Fibroblast of skin of back (primary cell): ENCODE measurements at regions not wholly inside any gene's neighbourhood (a gene's known extent, or its start where the extent isn't known, plus 50 kb on each side); places are given as distances from the start of the nearest gene placed in this dataset.
A peak's percentile ranks its signal among the peaks of the same experiment; 100 is the strongest.

Experiments used
- DNase-seq: peaks from one replicate; pipeline ENCODE4 v3.0.0-alpha.2; 2013

DNA sequence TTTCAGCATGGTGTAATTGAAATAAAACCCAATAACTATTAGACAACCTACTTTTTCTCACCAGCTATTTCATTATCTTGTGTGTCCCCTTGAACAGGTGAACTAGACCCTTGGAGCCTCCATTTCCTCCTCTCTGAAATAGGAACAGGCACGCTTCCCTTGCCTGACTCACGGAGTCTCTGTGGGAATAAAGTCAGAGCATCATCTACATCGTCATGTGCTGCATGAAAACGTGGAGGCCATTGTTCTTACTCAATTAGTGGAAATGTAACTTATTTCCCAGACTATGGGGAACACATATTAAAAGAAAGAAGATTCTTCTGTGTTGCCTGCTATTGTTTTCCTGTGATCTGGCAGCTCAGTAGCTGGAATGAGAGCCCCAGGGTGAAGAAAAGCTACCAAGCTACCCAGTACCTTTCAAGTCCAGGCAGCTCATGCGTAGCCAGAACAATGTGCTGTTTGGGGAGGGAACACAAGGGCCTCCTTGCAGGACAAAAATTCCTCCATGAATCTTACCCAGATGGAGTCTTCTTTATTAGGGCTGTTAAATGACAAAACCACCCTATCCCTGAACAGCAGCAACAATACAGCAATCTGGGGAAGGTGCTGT lies 59.8 kb downstream of the SOX11 start:
- no peak for DNase-seq

DNA sequence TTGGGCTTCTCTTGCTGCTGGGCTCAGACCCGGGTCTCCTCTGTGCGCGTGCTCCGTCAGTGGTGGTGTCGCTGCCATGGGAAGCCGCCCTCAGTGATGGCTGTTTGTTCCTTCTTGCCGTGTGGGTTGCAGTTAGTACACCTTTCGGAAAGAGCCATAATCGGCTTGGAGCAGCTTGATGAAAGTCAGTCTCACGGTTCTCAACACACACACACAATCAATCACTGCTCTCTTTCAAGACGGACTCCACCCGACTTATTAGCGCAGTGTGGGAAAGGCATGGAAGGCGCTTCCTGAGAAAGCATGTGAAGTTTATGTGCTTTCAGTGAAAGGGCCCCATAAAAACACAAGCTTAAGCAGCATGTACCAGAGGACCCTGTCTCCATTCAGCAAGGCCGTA lies 64.1 kb downstream of the SOX11 start:
- no peak for DNase-seq

DNA sequence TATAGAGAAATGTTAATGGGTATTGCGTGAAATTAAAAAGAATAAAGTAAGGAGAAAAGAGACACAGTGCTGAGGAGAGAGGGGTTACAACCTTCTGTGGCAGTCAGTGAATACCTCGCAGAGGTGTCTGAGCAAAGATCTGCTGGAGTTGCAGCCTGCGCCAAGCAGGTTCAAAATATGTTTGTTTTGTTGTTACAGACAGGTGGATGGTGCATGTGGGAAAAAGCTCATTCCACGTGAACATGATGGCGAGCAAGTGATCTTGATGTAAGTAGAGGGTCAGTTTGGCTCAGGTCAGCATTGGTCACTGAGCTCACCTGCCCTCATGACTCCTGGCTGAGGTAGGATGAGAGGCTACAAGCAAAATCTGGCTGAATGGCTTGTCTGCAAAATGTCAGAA lies 66.2 kb downstream of the SOX11 start:
- no peak for DNase-seq

DNA sequence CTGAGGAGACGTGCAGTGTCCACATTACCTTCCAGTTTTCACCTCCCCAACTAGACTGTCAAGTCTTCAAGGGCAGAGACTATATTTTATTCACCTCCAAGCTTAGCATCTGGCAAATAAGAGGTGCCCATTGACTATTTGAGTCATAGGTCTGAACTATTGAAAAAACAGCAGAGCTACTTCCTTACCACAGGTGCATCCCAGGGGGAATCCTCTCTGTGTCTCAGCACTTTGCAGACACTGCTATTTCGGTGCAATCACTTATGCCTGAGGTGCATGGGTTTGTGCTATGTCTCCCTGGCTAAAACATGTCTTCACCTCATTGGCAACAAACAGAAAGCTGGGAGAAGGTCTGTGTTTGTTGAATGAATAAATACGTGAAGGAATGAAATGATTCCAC lies 67.8 kb downstream of the SOX11 start:
- DNase-seq: no peak

DNA sequence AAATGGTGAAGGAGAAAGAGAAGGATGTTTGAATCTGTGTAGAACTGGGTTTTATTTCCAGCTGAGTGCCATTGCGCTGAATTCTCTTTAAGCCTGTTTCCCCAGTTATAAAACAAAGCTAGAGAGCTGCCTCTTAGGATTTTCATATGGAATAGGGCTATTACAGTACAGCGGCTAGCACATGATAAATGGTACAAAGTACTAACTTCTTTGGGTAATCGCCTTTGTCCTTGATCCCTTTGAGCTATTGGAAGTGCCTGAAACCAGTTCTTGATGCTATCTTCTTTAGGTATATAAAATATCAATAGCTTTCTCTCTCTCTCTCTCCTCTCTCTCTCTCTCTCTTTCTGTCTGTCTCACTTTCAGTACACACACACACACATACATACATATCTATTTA lies 71.3 kb downstream of the SOX11 start:
- no peak for DNase-seq

DNA sequence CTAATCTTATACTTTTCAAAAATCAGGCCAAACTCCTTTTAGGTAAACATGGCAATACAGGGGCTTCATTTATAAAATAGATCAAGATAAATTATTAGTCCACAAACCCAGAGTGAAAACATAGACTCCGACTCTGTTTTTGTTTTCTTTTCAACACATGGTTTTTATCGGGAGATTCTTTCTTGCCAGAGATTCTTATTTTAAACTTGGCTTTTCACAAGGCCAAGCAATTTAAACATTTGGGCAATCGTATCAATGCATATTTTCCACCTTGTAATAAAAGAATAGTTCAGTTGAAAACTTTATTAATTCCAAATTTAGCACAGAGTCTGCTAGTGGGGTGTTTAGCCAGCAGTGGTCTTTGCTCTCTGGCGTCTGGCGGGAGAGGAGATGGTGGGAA lies 71.9 kb downstream of the SOX11 start:
- no peak for DNase-seq

DNA sequence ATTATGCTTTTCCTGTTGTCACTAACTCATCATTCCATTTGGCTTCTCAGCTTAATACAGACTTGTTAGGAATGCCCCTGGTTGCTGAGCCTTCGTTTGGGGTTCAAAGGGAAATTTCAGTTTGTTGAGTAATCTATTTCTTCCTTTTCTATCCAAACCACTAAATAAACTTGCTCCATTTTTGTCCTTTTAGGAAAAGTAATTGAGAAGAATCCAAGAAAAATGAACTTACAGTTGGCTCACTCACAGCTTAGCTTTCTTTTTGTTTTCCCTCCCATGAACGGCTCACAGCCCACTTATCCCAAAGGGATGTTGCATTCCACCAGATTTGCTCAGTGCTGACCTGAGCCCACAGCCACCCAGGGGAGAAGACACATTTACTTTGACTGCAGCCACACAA lies 73.9 kb downstream of the SOX11 start:
- peak; percentile 96 for DNase-seq

DNA sequence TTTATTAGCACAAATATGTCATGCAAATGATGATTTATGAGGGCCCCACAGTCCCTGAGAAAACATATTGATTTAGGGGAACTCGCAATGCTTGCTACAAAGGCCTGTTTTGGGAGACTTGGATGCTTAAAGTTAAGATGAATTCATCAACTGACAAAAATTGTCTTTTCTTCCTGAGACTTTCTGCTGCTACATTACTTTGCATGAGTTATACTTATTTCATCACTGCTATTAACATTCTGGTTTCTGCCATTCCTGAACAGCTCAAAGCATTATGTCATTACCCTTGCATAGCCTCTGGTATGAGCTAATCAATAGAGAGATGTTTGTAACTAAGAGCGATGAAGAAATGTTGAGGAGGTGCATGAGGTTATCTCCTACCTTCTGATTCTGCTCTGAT lies 74.4 kb downstream of the SOX11 start:
- DNase-seq: peak; percentile 86

DNA sequence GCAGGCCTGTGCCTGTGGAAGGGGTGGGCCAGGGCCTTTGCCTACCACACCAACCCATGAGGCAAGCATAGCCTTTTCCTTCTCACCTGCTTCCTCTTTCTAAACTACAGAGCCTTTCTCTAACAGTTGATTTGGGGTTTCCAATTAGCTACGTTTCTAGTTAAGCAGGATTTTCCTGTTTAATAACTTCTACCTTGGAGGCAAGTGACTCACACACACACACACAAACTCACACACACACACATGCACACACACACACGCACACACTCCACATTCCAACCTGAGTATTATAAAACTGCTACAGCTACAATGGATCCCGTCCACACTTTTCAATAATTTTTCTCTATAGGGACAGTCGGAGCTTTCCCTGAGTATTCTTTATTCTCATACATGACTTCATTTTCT lies 84.9 kb downstream of the SOX11 start:
- peak; percentile 20 for DNase-seq

DNA sequence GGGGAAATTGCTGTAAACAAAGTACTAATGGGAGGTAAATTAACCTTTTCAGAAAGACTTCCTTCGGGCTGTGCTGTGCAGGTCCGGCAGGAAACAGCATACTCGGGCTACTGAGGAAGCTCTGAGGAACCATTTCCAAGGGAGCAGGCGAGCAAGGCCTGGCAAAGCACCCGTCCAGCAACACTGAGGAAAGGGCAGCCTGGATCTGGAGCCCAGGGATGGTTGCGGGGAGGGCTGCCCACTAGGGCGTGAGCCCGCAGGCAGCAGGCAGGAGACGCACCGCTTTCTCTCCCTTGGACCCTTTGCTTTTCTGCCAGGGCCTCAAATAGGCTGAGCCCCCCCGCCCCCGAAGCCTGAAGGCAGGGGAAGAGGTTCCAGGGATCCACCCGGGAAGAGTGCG lies 89.5 kb downstream of the SOX11 start:
- DNase-seq: no peak

DNA sequence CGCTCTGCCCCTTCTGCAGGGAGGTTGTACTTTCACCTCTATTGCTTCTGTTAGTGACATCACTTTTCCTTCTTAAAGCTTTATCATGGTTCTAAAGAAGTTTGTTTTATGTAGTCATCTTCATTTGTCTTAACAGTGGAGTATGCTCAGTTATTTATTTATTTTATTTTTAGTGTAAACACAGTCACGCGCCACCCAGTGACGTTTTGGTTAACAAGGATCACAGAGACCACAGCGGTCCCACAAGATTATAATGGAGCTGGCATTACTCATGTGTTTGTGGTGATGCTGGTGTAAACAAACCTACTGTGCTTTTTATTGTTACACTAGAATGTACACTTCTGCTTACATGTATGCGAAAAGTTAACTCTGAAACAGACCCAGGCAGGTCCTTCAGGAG lies 89.9 kb downstream of the SOX11 start:
- no peak for DNase-seq

DNA sequence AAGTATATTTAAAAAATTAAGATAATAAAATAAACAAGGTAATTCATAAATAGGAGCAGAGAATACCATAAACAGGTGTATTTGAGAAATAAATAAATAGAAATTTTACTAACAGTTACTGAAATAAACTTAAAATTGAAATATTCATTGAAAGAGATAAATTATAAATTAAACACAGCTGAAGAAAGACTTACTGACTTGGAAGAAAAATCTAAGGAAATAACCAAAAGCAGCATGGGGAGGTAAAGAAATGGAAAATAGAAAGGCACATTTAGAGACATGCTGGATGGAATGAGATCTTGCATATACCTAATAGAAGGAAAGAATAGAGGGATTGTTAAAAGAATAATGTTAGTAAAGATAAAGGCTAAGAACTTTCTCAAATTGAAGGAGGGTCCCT lies 96.3 kb downstream of the SOX11 start:
- DNase-seq: no peak

DNA sequence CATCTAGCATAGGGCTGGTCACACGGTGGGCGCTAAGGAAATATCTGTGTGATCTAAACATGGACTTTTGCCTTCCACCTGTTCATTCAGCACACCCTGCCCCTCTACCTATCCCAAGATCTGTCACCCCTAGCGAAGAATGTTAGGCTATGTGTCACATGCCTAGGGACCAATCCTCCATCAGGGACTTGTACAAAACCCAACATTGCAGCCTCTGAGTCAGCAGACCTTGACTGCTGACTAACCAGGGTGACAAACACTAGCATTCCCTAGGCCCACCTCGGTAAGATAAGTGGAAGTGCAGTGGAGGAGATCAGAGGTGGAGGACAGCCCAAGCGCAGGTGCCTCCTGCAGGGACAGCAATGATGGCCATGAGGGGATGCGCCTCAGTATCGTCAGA lies 99.2 kb downstream of the SOX11 start:
- peak; percentile 50 for DNase-seq

DNA sequence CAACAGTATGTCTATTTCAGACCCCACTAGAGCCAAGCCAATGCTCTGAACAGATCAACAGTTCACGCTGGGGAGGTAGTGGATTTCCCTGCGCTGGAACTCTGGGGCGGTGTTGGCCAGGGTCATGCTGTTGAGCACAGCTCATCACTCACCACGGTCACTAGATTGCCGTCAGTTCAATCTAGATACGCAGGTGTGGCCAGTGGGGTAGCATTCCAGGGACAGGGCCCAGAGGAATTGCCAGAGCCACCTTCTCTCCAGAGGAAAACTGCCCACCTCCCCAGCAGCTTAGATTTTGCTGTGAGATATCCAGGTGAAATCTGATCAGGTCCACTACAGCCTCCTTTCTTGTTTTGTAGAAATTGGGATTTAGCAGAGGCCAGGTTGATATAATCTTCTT lies 101.8 kb downstream of the SOX11 start:
- no peak for DNase-seq

DNA sequence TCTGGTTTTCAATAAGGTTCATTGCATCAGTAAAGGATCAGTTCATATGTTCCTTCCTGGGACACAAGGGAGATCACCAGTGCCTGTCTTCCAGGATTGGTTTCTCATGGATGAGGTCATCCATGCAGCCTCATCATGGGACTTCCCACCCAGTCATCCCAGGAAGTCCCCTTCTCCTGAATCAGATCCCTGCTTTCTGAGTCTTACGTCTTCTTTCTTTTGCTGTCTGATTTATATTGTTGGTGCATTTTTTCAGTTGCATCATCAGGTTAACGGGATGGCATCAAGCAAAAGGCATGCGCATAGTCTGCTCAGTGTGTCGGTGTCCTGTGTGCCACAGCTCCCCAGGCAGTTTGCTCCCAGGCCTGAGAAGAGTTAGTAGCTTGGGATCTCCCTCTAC lies 105.9 kb downstream of the SOX11 start:
- DNase-seq: peak; percentile 89

DNA sequence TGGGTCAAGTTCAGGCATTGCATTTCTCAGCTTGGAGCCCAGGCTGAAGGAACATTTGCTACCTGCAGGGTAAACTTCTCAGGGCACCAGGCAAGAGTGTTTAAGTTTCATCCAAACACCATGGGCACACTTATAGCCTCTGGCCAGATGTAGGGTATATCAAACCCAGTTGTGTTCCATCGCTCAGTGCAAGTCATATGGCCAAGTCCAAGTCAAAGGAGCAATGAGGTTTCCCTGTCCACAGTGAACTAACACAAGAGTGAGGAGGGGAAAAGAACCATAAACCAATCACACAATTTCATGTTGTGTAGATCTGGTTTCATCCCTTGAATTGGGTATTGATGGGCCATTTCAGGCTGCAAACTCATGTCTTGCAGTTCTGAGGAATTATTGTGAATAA lies 107.2 kb downstream of the SOX11 start:
- no peak for DNase-seq

DNA sequence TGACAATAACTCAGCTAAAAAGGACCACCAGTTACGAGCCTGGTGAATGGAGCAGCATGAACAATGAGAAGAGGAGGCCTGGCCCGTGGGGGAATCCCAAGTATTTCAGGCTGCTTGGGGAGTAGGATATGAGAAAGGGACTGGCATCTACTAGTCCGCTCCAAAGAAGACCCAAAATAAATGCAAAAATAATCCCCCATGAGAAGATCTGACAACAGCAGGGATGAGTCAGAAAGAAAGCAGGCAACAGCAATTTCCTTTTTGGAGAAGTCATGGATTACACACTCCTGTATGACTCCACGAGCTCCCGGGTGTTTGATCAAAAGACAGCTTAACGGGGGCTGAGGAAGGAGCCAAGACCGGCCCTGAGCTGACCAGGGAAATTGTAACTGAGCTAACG lies 111.4 kb downstream of the SOX11 start:
- peak; percentile 94 for DNase-seq

DNA sequence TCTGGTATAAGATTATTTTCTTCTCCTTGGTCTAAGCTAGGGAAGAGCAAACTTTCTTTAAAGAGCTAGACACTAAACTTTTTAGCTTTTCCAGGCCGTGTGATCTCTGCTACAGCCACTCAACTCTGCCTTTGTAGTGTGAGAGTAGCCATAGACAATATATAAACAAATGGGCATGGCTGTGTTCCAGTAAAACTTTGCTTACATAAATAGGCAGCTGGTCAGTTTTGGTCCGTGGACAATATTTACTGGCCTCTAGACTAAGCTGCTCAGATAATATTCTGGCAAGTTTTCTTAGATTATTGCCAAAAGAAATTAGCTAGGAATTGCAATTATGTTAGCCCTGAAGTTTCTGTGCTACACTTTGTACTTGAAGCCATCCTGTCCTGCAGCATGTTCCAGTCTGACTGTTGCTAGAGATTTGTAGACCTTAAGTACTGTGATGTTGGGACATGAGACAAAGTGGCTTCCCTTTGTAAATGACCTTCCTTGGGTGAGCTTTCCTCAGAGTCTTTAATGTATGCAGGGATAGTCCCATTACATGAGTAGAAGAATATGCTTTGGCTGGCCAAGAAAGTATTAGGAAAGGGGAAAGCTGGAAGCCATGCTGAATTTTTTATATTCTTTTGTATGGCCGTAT lies 126.9 kb downstream of the SOX11 start:
- DNase-seq: no peak

DNA sequence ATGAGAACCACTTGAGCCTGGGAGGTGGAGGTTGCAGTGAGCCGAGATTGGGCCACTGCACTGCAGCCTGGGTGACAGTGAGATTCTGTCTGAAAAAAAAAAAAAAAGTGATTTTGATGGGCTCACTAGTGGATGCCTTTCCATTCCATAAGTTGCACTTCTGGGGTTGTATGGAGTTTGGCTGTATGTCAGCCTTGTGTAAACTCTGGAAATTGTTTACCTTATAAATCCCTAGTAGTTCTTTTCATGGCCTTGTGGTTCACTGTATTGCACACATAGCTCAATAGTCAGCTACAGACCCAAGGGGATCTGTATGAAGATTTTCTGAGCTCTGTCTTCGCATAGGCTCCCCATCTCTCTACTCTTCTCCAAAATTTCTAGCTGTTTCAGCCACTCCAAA lies 131.9 kb downstream of the SOX11 start:
- DNase-seq: no peak

DNA sequence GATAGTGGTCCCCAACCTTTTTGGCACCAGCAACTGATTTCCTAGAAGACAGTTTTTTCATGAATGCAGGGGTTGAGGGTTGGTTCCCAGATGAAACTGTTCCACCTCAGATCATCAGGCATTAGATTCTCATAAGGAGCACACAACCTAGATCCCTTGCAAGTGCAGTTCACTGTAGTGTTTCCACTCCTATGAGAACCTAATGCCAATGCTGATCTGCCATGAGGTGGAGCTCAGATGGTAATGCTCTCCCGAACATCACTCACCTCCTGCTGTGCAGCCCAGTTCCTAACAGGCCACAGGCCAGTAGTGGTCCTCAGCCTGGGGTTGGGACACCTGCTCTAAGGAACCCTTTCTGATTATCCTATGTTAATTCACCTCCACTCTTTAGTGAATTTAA lies 133.5 kb downstream of the SOX11 start:
- DNase-seq: no peak

DNA sequence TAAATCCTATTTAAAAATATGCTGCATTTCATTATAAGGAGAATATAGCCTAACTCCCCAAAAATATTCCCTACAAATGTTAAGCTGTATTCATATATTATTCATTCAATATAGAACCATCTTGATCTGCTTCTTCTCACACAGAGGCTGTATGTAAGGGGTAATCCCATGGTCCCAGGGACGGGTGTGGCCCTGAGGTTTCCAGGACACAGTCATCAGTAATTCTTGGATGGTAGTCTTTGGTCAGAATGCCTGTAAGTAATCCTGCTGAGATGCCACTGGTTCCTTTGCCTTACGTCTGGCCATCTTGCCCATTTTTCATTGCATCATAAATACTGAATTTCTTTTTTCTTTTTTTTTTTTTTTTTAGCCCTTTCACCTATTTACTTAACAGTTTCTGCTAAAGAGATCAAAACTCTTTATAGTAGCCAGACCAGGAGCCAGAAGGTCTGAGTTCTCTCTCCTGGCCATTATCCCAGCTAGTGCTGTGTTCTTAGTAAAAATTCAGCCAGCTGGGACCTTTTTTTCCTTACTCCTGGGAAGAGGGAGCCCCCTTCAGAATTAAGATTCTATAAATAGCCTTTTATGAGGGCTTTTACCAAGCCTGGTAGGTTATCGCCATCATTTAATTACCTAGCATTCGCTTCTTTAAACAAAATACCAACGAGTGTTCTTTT lies 134.9 kb downstream of the SOX11 start:
- peak; percentile 65 for DNase-seq

DNA sequence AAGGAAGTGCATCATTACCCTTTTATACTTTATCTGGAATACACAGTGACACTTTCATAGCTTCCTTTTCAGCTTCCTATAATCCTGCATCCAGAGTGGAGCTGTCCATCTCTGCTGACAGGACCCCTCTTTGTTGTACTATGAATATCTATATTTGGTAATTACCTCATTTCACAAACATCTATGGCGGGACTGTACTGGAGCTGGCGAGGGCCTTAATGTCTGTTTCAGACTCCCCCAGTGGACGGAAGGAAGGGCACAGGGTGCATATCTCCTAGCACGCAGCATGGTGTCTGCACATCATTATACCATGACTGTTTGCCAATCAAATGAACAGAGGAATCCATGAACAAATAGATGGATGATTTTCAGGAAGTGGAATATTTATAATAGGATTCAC lies 142.3 kb downstream of the SOX11 start:
- peak; percentile 11 for DNase-seq

DNA sequence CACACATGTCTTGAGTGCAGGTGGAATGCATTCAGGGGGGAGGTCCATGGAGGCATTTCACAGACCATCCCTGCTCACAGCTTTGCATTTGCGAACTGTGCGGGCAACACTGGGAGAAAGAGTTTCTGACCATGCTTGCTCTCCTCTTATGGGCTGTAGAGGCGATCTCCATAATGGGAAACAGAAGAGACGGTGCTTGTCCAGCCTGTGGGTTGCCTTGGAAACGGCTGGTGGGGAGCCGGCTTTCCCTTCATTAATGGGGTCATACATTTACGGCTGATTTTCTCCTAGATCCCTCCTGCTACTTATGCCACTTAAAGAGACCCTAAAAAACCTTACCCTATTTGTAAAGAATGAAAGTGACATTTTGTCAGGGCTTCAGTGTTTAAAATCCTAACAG lies 147.4 kb downstream of the SOX11 start:
- peak; percentile 18 for DNase-seq

DNA sequence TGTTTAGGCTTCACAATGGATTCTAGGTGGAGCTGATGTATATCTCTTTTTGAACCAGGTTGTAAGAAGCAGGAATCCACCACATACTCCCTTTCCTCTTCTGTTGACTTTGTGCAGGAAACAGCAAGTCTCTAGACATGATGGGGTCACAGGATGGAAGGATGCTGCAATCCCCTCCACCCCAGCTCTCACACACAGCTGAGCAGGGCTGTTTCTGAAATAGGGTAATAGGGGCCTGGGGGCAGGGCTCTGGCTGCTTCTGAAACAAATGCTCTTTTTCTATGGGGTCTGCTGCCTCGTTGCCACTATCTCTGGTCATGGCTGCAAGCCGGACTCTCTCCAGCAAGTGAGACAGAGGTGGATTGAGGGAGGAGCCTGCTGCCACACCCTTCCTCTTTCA lies 148.9 kb downstream of the SOX11 start:
- DNase-seq: no peak

DNA sequence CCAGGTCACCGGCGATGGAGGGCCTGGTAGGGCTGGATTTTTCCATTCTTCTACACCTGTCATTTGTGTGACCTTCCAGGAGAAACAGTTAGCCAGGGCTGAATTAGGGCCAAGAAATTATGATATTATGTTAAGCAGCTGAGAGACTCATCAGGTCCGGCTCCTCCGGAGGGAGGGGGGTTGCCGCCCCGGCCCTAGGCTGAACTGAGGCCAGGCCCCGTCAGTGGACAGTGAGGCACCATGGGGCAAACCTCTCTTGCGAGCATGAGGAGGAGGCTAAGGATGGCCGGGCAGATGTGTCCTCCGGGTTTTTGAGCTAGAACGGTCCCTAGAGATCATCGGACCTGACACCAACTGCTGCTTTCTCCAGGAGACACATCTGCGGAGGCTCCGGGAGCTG lies 150.1 kb downstream of the SOX11 start:
- no peak for DNase-seq
